K562 (cell line): ENCODE measurements at regions not wholly inside any gene's neighbourhood (a gene's known extent, or its start where the extent isn't known, plus 50 kb on each side); places are given as distances from the start of the nearest gene placed in this dataset.
"Not testable (repeated sequence)": the region's sequence is repeated elsewhere in the genome, so short reads cannot be mapped to it uniquely, and the experiment has no call there.

Experiments
- CHD1 ChIP-seq: fragments of 200-600 bp; sonication (generic); IDR thresholded peaks from one replicate; pipeline ENCODE4 v1.6.1; 2012; ENCODE audit warnings: mild to moderate bottlenecking, moderate library complexity, low read length, inconsistent platforms
- HMG20B ChIP-seq: fragments of 250-450 bp; sonication (Bioruptor Pico); IDR thresholded peaks from 2 replicates; pipeline ENCODE4 v1.5.0; 2021; ENCODE audit warnings: mild to moderate bottlenecking
- HMGXB4 ChIP-seq: sonication (generic); formaldehyde crosslinking; IDR thresholded peaks from 2 replicates; pipeline ENCODE4 v1.8.1; 2023; ENCODE audit warnings: mild to moderate bottlenecking, missing genetic modification reagents
- TARDBP ChIP-seq: fragments of 450-650 bp; IDR thresholded peaks from 2 replicates; pipeline ENCODE4 v1.6.1; 2016
- TFAP4 ChIP-seq: sonication (generic); formaldehyde crosslinking; IDR thresholded peaks from 2 replicates; pipeline ENCODE4 v1.8.0; 2022; ENCODE audit warnings: missing genetic modification reagents, mild to moderate bottlenecking, moderate library complexity, borderline replicate concordance

- TF ChIP-seq CHD1; HMG20B (CRISPR knock-in tag); HMGXB4 (CRISPR knock-in tag); TARDBP; TFAP4 (CRISPR knock-in tag): not testable (repeated sequence)
These were observed 266.1 kb downstream of the GOLGA6L6 start for GRCh38 chr15:20275373-20275967.
